Fibroblast of pulmonary artery (primary cell): ENCODE measurements at regions not wholly inside any gene's neighbourhood (a gene's known extent, or its start where the extent isn't known, plus 50 kb on each side); places are given as distances from the start of the nearest gene placed in this dataset.

Experiments
- DNase-seq: peaks from one replicate; pipeline ENCODE4 v3.0.0-alpha.2; 2010; ENCODE audit warnings: low read depth
- H3K4me3 ChIP-seq: replicated peaks from 2 replicates; pipeline ENCODE4 v1.5.1; 2011; ENCODE audit warnings: low read depth, mild to moderate bottlenecking, control low read depth, low read length, moderate library complexity
- TF ChIP-seq, protein P1 (sequence below): IDR thresholded peaks from 2 replicates; pipeline ENCODE4 v1.5.1; 2011; ENCODE audit warnings: mild to moderate bottlenecking, control low read depth, low read length, inconsistent platforms; ENCODE audit errors: missing control alignments

DNA sequence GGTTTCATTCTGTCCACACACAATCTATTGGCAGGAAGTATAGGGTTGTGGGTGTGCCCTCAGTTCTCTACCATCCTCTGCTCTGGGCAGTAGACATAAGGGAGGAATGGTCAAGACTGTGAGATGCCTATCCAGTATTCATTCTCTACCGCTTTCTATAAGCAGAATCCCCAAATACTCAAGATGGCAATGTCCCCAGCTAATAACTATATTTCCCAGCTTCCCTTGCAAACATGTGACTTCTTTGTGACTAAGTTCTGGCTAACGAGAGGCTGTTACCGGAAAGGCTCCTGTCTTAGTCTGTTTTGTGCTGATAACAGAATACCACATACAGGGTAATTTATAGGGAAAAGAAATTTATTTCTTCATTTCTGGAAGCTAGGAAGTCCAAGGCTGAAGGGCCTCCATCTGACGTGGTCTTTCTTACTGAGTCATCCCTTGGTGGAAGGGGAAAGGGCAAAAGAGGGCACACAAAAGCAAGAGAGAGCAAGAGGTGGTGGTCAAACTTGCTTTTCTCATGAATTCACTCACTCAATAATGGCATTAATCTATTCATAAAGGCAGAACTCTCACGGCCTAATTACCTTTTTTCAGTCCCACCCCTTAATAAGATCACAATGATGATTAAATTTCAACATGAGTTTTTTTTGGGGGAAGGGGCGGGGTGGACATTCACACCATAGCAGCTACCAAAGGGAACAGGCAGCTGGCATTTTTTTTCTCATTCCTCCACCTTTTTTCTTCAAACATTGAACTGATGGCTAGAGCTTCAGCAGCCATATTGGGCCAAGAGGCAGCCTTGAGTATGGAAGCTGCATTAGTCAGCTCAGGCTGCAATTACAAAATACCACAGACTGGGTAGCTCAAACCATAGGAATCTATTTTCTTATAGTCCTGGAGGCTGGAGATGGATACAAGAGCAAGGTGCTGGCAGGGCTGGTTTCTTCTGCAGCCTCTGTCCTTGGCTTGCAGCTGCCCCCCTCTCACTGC is 109.7 kb upstream of the OR9Q1 start:
- TF ChIP-seq, protein P1, sequence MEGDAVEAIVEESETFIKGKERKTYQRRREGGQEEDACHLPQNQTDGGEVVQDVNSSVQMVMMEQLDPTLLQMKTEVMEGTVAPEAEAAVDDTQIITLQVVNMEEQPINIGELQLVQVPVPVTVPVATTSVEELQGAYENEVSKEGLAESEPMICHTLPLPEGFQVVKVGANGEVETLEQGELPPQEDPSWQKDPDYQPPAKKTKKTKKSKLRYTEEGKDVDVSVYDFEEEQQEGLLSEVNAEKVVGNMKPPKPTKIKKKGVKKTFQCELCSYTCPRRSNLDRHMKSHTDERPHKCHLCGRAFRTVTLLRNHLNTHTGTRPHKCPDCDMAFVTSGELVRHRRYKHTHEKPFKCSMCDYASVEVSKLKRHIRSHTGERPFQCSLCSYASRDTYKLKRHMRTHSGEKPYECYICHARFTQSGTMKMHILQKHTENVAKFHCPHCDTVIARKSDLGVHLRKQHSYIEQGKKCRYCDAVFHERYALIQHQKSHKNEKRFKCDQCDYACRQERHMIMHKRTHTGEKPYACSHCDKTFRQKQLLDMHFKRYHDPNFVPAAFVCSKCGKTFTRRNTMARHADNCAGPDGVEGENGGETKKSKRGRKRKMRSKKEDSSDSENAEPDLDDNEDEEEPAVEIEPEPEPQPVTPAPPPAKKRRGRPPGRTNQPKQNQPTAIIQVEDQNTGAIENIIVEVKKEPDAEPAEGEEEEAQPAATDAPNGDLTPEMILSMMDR, result no peak
- H3K4me3 ChIP-seq, result no peak overlapping the region
- DNase-seq, result no peak

DNA sequence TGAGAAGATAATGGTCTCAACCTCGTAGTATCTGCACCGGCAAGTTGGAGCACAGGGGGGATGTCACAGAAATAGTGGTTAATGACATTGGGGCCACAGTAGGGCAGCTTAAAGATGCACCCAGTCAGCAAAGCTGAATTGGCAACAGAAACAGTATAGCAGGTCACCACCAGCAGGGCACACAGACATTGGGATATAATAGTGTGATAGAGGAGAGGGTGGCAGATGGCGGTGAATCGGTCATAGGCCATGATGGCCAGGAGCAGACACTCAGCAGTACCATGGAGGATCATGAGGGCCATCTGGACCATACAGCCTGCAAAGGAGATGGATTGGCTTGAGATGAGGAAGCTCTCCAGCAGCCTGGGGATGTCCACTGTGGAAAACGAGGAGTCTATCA is 106.0 kb upstream of the OR9Q1 start:
- DNase-seq, result no peak
- no peak overlapping the region for H3K4me3 ChIP-seq
- TF ChIP-seq, protein P1, result no peak

DNA sequence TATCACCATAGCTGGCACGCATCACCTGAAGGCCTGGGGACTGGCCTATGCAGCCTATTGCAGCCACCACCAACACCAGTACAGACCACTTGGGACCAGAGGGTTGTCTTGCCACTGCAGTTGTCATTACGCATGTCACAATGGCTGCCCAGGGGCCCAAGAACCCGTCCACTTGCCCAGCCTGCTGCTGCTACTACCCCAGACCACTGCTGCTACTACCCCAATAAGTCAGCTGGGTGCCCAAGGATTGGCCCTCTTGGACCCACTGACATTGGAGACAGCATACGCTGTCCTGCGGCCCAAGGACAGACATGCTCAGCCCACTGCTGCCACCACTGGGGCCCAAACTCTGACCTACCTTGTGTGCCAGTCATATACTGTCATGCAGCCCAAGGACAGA is 102.7 kb upstream of the OR9Q1 start:
- TF ChIP-seq, protein P1, result no peak
- DNase-seq, result no peak

DNA sequence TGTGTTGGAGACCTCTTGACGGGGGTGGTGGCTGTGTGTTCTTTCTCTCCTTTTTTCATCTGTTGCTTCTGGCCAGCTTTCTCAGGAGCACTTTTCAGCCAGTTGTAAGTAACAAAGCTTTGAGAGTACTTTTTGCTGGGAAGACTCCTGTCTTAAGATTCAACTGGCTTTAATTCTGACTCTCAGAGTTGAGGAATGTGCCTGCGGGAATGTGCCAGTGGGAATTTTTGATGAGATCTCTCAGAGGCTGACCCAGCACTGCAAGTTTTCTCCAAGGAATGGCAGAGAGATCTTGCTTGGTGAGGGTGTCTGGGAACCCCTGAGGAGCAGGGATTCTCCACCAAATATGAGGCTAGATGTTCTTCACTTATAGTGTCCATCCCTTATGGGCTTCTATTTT is 91.6 kb upstream of the OR9Q1 start:
- H3K4me3 ChIP-seq, result no peak overlapping the region
- TF ChIP-seq, protein P1, result no peak
- DNase-seq, result no peak

More for the DNA sequence above, 102.7 kb upstream of the OR9Q1 start:
- no peak overlapping the region for H3K4me3 ChIP-seq

DNA sequence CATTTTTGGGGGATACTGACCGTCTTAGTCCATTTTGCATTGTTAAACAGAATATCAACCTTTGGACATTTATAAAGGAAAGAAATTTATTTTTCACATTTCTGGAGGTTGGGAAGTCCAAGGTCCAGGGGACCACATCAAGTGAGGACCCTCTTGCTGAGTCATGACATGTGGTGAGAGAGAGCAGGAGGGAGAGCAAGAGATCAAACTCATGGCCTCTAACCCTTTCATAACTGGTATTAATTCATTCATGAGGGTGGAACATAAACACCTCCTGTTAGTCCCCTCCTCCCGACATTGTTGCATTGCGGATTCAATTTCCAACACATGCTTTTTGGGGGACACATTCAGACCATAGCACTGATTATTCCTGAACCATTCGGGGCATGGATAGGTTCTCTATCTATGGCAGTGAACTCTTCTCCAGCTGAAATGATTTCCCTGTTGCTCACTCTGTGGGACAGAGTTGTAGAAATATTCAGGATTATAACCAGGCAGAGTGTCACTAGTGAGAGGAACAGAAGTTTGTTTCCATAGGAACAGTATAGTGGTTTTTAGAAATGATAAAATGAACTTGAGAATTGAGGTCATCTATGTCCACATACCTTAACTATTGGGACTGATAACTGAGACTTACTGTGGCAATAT is 88.2 kb upstream of the OR9Q1 start:
- no peak overlapping the region for H3K4me3 ChIP-seq
- TF ChIP-seq, protein P1, result no peak
- DNase-seq, result no peak

DNA sequence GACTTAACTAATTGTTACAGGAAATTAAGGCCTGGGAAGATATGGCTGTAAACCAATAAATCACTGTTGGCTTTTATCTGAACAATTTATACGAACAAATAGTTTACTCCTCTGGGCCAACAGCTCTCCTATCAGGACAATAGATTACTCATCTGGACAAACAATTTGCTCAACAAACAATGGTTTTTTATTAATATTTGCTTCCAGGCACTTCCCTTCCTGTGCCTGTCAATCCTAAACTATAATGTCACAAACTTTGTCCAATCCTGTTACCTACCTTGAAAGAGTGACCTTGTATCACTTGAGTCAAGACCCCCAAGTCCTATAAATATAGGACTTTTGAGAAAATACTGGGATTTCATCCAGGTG is 87.6 kb upstream of the OR9Q1 start:
- TF ChIP-seq, protein P1, result no peak
- no peak overlapping the region for H3K4me3 ChIP-seq
- no peak for DNase-seq
